MCF 10A (cell line): ENCODE measurements at regions not wholly inside any gene's neighbourhood (a gene's known extent, or its start where the extent isn't known, plus 50 kb on each side); places are given as distances from the start of the nearest gene placed in this dataset.

Experiments used
- BruUV-seq: library from RNA; stranded (reverse); fragments of 400-500 nt; replicated peaks from 2 replicates; lab custom pipeline; 2021; lab: Mats Ljungman, UMichigan
- CTCF ChIA-PET: fragments of 300-600 bp; sonication (Branson Sonifier 250); formaldehyde crosslinking; extraction: SDS; loops from one replicate; lab custom pipeline; 2021; ENCODE audit warnings: antibody characterized with exemption, inconsistent platforms; lab: Yijun Ruan, JAX
- POLR2A ChIA-PET: fragments of 300-600, 350-650 bp; sonication (Branson Sonifier 250); formaldehyde crosslinking; extraction: SDS; loops from one replicate; lab custom pipeline; 2020; ENCODE audit warnings: antibody characterized with exemption, inconsistent platforms; lab: Yijun Ruan, JAX
- DNase-seq: peaks from one replicate; pipeline ENCODE4 v3.0.0-alpha.2; 2018; ENCODE audit not compliant: unreplicated experiment
- H3K27ac Mint-ChIP-seq: one replicate; pipeline ENCODE4 v1.8.0; 2022; ENCODE audit warnings: mild to moderate bottlenecking, low read depth, mixed read lengths; ENCODE audit not compliant: unreplicated experiment
- H3K27me3 Mint-ChIP-seq: one replicate; pipeline ENCODE4 v1.8.0; 2022; ENCODE audit warnings: mixed read lengths; ENCODE audit not compliant: insufficient read depth, unreplicated experiment
- H3K36me3 Mint-ChIP-seq: one replicate; pipeline ENCODE4 v1.8.0; 2022; ENCODE audit warnings: mild to moderate bottlenecking, moderate library complexity, mixed read lengths; ENCODE audit not compliant: insufficient read depth, unreplicated experiment
- H3K4me1 Mint-ChIP-seq: one replicate; pipeline ENCODE4 v1.8.0; 2022; ENCODE audit warnings: mixed read lengths; ENCODE audit not compliant: insufficient read depth, unreplicated experiment
- H3K4me3 Mint-ChIP-seq: one replicate; pipeline ENCODE4 v1.8.0; 2022; ENCODE audit warnings: mild to moderate bottlenecking, moderate library complexity, mixed read lengths; ENCODE audit not compliant: unreplicated experiment
- H3K9me3 Mint-ChIP-seq: one replicate; pipeline ENCODE4 v1.8.0; 2022; ENCODE audit warnings: mixed read lengths; ENCODE audit not compliant: unreplicated experiment
- intact Hi-C: fragments of 100-400 bp; cut with micrococcal nuclease; formaldehyde crosslinking; loops from 2 replicates; pipeline ENCODE4 v1.14.1; 2022
- TF ChIP-seq, protein P1 (sequence below): fragments of 200-600 bp; IDR thresholded peaks from one replicate; pipeline ENCODE4 v1.8.0; 2022; ENCODE audit warnings: antibody characterized with exemption, mild to moderate bottlenecking; ENCODE audit not compliant: unreplicated experiment

DNA sequence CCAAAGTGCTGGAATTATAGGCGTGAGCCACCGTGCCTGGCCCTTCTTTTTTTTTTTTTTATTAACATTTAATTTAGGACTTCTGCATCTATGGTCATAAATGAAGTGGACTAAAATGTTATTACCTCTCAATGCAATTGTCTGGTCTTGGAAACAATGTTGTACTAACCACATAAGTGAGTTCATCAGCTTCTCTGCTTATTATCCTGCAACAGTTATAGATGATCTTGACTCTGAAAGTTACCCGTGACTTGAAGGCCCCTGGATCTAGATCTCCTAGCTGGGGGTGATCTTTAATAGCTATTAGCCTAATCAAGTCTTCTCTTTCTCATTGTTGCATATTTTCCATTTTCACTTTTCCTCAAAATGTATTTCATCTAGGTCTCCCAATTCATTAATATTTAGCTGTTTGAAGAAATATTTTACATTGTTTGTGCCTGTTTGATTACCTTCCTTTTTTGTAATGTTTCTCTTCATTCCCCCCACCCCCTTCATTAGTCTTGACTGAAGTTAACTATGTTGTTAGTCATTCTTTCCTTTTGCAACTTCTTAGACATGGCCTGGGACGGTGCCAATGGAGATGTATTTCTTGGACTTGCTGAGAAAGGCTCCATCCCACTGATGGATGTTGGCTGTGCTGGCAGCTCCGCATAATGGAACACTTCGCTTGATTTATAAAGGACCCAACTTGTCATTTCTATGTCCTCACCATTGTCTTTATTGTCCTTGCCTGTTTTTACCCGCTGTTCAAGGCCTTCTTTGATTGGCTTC, 141.6 kb upstream of the RIOK3 start:
- TF ChIP-seq, protein P1, sequence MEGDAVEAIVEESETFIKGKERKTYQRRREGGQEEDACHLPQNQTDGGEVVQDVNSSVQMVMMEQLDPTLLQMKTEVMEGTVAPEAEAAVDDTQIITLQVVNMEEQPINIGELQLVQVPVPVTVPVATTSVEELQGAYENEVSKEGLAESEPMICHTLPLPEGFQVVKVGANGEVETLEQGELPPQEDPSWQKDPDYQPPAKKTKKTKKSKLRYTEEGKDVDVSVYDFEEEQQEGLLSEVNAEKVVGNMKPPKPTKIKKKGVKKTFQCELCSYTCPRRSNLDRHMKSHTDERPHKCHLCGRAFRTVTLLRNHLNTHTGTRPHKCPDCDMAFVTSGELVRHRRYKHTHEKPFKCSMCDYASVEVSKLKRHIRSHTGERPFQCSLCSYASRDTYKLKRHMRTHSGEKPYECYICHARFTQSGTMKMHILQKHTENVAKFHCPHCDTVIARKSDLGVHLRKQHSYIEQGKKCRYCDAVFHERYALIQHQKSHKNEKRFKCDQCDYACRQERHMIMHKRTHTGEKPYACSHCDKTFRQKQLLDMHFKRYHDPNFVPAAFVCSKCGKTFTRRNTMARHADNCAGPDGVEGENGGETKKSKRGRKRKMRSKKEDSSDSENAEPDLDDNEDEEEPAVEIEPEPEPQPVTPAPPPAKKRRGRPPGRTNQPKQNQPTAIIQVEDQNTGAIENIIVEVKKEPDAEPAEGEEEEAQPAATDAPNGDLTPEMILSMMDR, result no peak
- BruUV-seq, result no TSS peak
- DNase-seq, result peak; percentile 97
- intact Hi-C loops, result no loop called here
- Mint-ChIP-seq H3K9me3 (no peaks in the 10 kb centered on the region), H3K27me3 (no peaks in the 10 kb centered on the region), H3K4me1 (peaks cover 42% of the 10 kb centered on the region), H3K27ac (peak overlapping the region; percentile 83), H3K36me3 (no peaks in the 10 kb centered on the region), H3K4me3 (peak overlapping the region; percentile 3)
- CTCF ChIA-PET, result interaction anchor here (1.0 kb wide), 1 partner anchor 180 kb away, joined by 3 read pairs; no protein-coding TSS in a partner anchor
- POLR2A ChIA-PET, result interaction anchor here (0.6 to 1.7 kb wide), 4 partner anchors 9 to 489 kb away, joined by 3 to 6 read pairs (median 4); partner anchors contain the start of gene CABLES1

DNA sequence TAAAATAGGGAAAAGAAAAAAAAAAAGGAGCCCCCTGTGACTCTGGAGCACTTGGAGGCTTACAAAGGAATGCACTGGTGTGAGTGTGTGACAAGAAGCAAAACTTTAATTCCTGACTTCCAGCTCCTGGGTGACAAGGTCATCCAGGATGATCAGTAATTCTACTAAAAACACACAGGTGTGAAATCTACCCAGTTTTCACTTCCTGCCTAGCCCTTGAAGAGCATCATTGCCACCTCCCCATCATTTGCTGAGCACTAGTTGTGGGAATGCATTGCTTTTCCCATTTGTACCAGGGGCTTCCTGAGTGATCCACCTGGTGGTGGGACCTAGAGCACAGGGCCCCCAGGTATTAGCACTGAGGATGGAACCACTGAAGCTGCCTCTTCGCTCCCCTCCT, 139.7 kb upstream of the RIOK3 start:
- DNase-seq, result no peak
- Mint-ChIP-seq H3K4me1 (peaks cover 39% of the 10 kb centered on the region), H3K27ac (peak overlapping the region; percentile 83), H3K36me3 (no peaks in the 10 kb centered on the region), H3K27me3 (no peaks in the 10 kb centered on the region), H3K9me3 (no peaks in the 10 kb centered on the region), H3K4me3 (no peak overlapping the region)
- TF ChIP-seq, protein P1, result no peak
- BruUV-seq, result no TSS peak
- intact Hi-C loops, result no loop called here
- POLR2A ChIA-PET, result no interaction called here
- CTCF ChIA-PET, result interaction anchor here (0.6 kb wide), 1 partner anchor 282 kb away, joined by 3 read pairs; no protein-coding TSS in a partner anchor

DNA sequence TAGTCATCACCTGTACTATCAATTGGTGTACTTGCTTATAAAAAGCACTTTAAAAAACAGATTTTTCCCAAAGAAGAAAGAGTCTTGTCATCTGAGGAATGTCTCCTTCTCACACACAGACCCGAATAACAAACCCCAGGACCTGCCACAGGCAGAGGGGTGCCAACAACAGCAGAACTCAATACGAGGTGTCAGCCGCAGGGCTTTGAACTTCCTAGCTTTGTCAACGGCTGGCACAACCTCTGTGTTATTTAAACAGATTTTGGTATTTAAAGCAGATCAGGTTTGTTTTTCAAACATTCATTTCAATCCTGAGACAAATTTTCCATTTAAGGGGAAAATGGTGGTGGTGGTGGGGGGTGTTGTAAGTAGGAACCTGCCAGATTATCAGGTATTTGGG, 138.4 kb upstream of the RIOK3 start:
- Mint-ChIP-seq H3K36me3 (no peaks in the 10 kb centered on the region), H3K9me3 (no peaks in the 10 kb centered on the region), H3K4me1 (peaks cover 34% of the 10 kb centered on the region), H3K27me3 (no peaks in the 10 kb centered on the region), H3K27ac (no peak overlapping the region), H3K4me3 (no peak overlapping the region)
- DNase-seq, result no peak
- CTCF ChIA-PET, result no interaction called here
- intact Hi-C loops, result no loop called here
- BruUV-seq, result no TSS peak
- POLR2A ChIA-PET, result no interaction called here
- TF ChIP-seq, protein P1, result no peak

DNA sequence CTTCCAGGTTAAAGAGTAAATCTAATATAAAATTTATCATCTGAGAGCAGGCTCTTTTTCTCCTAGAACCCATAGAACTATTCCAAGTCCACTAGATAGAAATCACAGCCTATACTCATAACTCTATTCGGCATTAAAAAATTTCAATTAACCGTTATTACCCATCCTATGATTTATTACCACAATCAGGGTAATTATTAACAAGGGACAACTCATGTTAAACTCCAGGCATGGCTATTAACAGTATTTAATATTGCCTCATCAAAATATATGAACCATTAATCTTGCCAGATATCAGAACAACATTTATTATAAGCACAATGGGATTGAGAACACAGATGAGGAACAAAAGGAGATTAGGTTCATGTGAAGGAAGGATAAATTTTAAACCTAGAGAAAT, 136.8 kb upstream of the RIOK3 start:
- no TSS peak for BruUV-seq
- Mint-ChIP-seq H3K4me1 (peaks cover 34% of the 10 kb centered on the region), H3K27ac (no peak overlapping the region), H3K36me3 (no peaks in the 10 kb centered on the region), H3K4me3 (no peak overlapping the region), H3K27me3 (no peaks in the 10 kb centered on the region), H3K9me3 (no peaks in the 10 kb centered on the region)
- no peak for DNase-seq
- intact Hi-C loops, result no loop called here
- POLR2A ChIA-PET, result no interaction called here
- TF ChIP-seq, protein P1, result no peak
- CTCF ChIA-PET, result interaction anchor here (0.8 kb wide), 1 partner anchor 284 kb away, joined by 3 read pairs; no protein-coding TSS in a partner anchor
